Lower leg skin (tissue), 3 donors: ENCODE measurements at regions not wholly inside any gene's neighbourhood (a gene's known extent, or its start where the extent isn't known, plus 50 kb on each side); places are given as distances from the start of the nearest gene placed in this dataset.

Experiments used
- CTCF ChIP-seq, 3 donors: fragments of 450-650 bp; IDR thresholded peaks; one replicate each; pipeline ENCODE4 v1.5.1; 2016; ENCODE audit warnings: antibody characterized with exemption in 3 of 3, mild to moderate bottlenecking in 3 of 3, moderate library complexity in 2 of 3
- POLR2A ChIP-seq, 2 donors: fragments of 450-650 bp; IDR thresholded peaks; one replicate each; pipeline ENCODE4 v1.6.1; 2016 to 2017; ENCODE audit warnings: antibody characterized with exemption in 2 of 2, mild to moderate bottlenecking in 1 of 2, moderate library complexity in 1 of 2

- TF ChIP-seq CTCF (IDR thresholded peaks at IDR 0.05): no peak
- TF ChIP-seq POLR2A (IDR thresholded peaks at IDR 0.05): no peak
Observed at GRCh38 chr4:64497491-64497890, 88.2 kb upstream of the TECRL start.
